ENCODE measurements at regions not wholly inside any gene's neighbourhood (a gene's known extent, or its start where the extent isn't known, plus 50 kb on each side); places are given as distances from the start of the nearest gene placed in this dataset.

GRCh38 chr5:135163391-135163790 is 129.4 kb upstream of the PITX1 start:
- DNase-seq: no peak
- no peaks in the 10 kb centered on the region for H3K9me3 ChIP-seq (replicated peaks)
- H3K36me3 ChIP-seq: no peaks in the 10 kb centered on the region
- H3K27me3 ChIP-seq: no peaks in the 10 kb centered on the region
- H3K4me1 ChIP-seq: no peaks in the 10 kb centered on the region
- H3K27ac ChIP-seq: no peak overlapping the region
- H3K4me3 ChIP-seq: no peak overlapping the region

DNA sequence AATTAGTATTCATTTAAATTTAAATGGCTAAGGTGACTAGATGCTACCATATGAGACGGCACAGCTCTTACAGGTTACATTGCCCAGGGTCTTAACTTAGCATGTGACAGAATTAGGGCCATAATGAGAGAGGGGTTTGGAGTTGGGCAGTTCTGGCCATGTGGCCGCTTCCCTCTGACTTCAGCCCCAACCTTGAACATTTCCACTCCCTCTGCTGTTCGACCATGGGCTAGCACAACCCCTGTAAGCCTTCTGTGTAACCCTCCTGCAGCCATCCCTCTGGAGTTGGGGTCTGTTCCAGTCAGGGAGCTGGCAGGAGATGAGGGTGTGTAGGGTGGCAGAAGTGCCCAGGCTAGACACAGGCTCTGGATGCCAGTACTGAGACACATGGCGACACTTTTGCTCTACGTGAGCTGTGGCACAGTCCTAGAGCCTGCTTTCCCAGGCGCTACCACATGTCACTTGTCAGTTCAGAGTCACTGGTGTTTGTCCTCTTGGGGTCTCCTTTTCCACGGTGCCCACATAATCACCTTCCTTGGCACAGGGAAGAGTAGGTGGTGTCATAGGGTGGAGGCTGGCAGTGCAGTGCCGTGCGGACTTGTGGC is 128.7 kb upstream of the PITX1 start:
- no peak for DNase-seq
- H3K4me3 ChIP-seq: no peak overlapping the region
- H3K9me3 ChIP-seq (replicated peaks): no peaks in the 10 kb centered on the region
- no peaks in the 10 kb centered on the region for H3K4me1 ChIP-seq
- H3K36me3 ChIP-seq: no peaks in the 10 kb centered on the region
- H3K27ac ChIP-seq: no peak overlapping the region
- H3K27me3 ChIP-seq: no peaks in the 10 kb centered on the region

DNA sequence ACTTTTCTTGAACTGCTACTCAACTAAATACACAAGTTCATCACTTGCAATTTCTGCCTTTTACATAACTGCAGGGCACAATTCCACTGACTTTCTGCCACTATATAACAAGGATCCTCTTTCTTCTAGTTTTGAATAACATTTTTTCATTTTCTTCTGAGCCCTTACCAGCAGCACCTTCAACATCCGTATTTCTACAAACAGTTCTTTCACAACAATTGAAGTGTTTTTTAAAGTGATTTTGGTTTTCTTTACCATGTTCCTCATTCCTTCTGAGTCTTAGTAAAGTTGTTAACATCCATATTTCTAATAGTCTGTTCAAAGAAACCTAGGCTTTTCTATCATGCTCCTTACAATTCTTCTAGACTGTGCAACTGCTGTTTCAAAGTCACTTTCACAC is 127.2 kb upstream of the PITX1 start:
- H3K27ac ChIP-seq: no peak overlapping the region
- H3K9me3 ChIP-seq (replicated peaks): no peaks in the 10 kb centered on the region
- DNase-seq: no peak
- no peaks in the 10 kb centered on the region for H3K36me3 ChIP-seq
- no peaks in the 10 kb centered on the region for H3K4me1 ChIP-seq
- no peak overlapping the region for H3K4me3 ChIP-seq
- no peaks in the 10 kb centered on the region for H3K27me3 ChIP-seq

DNA sequence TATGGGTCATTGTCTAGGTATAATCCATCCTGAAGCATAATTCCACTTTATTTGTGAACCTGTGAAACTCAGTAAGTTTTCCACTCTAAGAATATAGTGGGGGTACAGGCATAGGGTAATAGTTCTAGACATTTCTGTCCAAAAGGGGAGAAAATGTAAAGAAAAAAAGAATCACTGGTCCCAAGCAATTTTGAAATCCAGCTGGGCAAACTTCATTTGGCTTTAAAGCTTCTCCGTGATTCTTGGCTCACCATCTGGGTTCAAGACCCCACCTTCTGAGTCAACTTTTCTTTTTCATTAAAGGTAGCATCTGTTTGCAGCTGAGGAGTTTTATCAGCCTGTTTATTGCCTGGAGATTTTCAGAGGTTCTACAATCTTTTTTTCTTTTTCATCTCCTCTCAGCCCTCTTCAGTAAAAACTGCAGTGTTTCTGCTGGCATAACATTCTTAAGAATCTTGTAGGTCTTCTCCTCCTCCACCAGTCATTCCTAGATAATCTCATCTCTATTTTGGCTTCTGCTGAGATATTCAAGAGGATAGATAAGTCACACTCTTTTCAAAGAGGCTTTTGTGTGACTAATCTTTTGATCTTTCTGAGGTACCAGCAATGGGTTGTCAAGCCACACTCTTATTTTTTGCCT is 126.1 kb upstream of the PITX1 start:
- H3K36me3 ChIP-seq: no peaks in the 10 kb centered on the region
- H3K9me3 ChIP-seq (replicated peaks): no peaks in the 10 kb centered on the region
- H3K4me3 ChIP-seq: no peak overlapping the region
- no peaks in the 10 kb centered on the region for H3K4me1 ChIP-seq
- H3K27ac ChIP-seq: no peak overlapping the region
- H3K27me3 ChIP-seq: no peaks in the 10 kb centered on the region
- DNase-seq: no peak

- Histone ChIP-seq H3K4me3 (no peak overlapping the region), H3K27me3 (no peaks in the 10 kb centered on the region), H3K27ac (no peak overlapping the region), H3K36me3 (no peaks in the 10 kb centered on the region), H3K4me1 (no peaks in the 10 kb centered on the region), H3K9me3 (replicated peaks) (no peaks in the 10 kb centered on the region)
- DNase-seq: no peak
These were observed 125.6 kb upstream of the PITX1 start for GRCh38 chr5:135159626-135160025.

- H3K36me3 ChIP-seq: no peaks in the 10 kb centered on the region
- no peak overlapping the region for H3K27ac ChIP-seq
- H3K9me3 ChIP-seq (replicated peaks): no peaks in the 10 kb centered on the region
- DNase-seq: no peak
- H3K4me1 ChIP-seq: no peaks in the 10 kb centered on the region
- H3K27me3 ChIP-seq: no peaks in the 10 kb centered on the region
- no peak overlapping the region for H3K4me3 ChIP-seq
These were observed 125.0 kb upstream of the PITX1 start for GRCh38 chr5:135158982-135159381.

DNA sequence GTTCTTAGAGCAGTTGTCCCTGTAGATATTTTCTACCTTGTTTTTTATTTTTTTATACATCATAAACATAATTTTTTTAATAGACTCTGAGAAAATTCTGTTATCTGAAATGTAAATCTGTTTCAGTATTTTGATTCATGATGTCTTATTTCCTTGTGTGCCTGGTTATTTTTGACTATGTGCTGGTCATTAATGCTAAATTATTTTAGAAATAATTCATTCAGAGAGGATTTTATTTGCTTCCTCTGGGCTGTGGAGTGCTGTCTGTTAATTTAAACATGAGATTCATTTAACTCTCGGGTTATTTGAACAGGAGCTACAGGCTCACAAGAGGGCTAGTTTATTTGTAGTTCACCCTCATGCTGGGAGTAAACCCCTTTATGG is 124.3 kb upstream of the PITX1 start:
- no peaks in the 10 kb centered on the region for H3K36me3 ChIP-seq
- no peaks in the 10 kb centered on the region for H3K27me3 ChIP-seq
- no peaks in the 10 kb centered on the region for H3K4me1 ChIP-seq
- DNase-seq: no peak
- no peak overlapping the region for H3K4me3 ChIP-seq
- no peak overlapping the region for H3K27ac ChIP-seq
- H3K9me3 ChIP-seq (replicated peaks): no peaks in the 10 kb centered on the region

- Histone ChIP-seq H3K36me3 (no peaks in the 10 kb centered on the region), H3K27ac (no peak overlapping the region), H3K4me3 (no peak overlapping the region), H3K4me1 (no peaks in the 10 kb centered on the region), H3K27me3 (no peaks in the 10 kb centered on the region), H3K9me3 (replicated peaks) (no peaks in the 10 kb centered on the region)
- no peak for DNase-seq
These were observed 123.6 kb upstream of the PITX1 start for GRCh38 chr5:135157421-135158313.

- H3K4me3 ChIP-seq: no peak overlapping the region
- no peak overlapping the region for H3K27ac ChIP-seq
- no peak for DNase-seq
- no peaks in the 10 kb centered on the region for H3K9me3 ChIP-seq (replicated peaks)
- H3K4me1 ChIP-seq: no peaks in the 10 kb centered on the region
- H3K36me3 ChIP-seq: no peaks in the 10 kb centered on the region
- H3K27me3 ChIP-seq: no peaks in the 10 kb centered on the region
These were observed 122.8 kb upstream of the PITX1 start for GRCh38 chr5:135156715-135157404.

GRCh38 chr5:135156337-135156714 is 122.3 kb upstream of the PITX1 start:
- no peak for DNase-seq
- no peaks in the 10 kb centered on the region for H3K9me3 ChIP-seq (replicated peaks)
- H3K27ac ChIP-seq: no peak overlapping the region
- H3K4me1 ChIP-seq: no peaks in the 10 kb centered on the region
- H3K36me3 ChIP-seq: no peaks in the 10 kb centered on the region
- no peak overlapping the region for H3K4me3 ChIP-seq
- no peaks in the 10 kb centered on the region for H3K27me3 ChIP-seq

DNA sequence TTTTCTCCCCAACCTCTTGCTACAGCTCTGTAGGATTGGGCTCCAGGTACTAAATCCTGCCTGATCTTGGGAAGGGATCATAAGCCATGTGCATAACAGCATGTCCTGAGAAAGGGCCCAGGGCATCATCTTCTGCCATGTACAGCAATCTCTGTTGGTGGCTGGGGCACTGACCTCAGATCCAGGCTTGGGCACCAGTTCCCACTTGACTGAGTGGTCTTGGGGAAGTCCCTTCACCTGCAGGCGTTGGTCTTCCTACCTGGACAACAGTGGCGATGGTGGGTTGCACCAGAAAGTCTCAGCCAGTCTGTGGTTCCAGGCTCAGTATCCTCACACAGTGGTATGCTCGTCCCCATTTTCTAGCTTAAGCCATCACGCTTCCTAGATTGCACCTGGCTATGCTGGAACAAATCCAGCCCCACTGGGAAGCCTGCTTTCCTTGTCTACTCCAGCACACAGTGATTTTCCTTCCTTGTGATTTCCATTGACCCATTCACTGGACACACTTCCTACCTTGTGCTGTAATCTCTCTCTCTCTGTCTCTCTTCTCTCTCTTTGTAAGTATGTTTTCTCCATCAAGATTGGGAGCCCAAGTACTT is 121.7 kb upstream of the PITX1 start:
- Histone ChIP-seq H3K27ac (no peak overlapping the region), H3K27me3 (no peaks in the 10 kb centered on the region), H3K9me3 (replicated peaks) (no peaks in the 10 kb centered on the region), H3K4me1 (no peaks in the 10 kb centered on the region), H3K4me3 (no peak overlapping the region), H3K36me3 (no peaks in the 10 kb centered on the region)
- peak in 1 of 2 experiments; percentile 28 for DNase-seq

DNA sequence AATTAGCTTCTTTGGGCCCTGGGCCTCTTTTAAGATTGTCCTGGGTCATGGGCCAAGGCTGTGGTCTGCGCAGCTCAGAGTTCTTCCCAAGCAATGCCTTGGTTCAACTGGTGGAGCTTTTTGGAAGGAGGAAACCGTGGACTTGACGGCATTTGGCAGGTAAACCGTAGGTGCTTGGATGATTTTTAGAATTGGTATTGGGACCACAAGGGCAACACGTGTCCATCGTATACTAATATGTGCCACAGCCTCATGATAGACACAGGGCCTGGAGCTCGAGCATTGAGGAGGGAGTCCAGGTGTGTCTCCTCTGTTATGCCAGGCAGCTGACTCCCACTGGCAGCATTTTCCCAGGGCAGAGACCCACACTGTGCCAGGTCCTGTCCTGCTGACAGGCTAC is 120.9 kb upstream of the PITX1 start:
- Histone ChIP-seq H3K9me3 (replicated peaks) (no peaks in the 10 kb centered on the region), H3K27ac (no peak overlapping the region), H3K4me1 (no peaks in the 10 kb centered on the region), H3K4me3 (no peak overlapping the region), H3K27me3 (no peaks in the 10 kb centered on the region), H3K36me3 (no peaks in the 10 kb centered on the region)
- no peak for DNase-seq

GRCh38 chr5:135154197-135154596 is 120.2 kb upstream of the PITX1 start:
- DNase-seq: no peak
- H3K36me3 ChIP-seq: no peaks in the 10 kb centered on the region
- no peak overlapping the region for H3K4me3 ChIP-seq
- no peaks in the 10 kb centered on the region for H3K4me1 ChIP-seq
- H3K27ac ChIP-seq: no peak overlapping the region
- H3K27me3 ChIP-seq: no peaks in the 10 kb centered on the region
- no peaks in the 10 kb centered on the region for H3K9me3 ChIP-seq (replicated peaks)

DNA sequence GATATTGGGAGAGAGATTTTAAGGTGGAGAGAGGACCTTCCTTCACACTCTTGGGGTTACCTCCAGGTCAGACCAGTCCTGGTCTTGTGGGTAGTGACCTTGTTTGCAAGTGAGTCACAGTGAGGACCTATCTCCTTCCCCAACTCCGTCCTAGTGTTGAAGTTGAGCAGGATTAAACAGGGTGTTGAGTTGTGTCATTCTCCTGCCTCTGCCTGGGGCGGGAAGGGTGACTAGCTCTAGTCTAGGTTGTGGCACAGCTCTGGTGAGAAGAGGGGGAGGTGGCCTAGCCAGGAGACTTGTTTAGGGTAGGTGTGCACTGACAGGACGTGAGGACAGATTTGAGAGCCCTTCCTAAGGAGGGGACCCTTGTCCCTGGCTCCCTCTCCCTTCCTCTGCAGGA is 119.6 kb upstream of the PITX1 start:
- Histone ChIP-seq H3K4me1 (no peaks in the 10 kb centered on the region), H3K27ac (no peak overlapping the region), H3K4me3 (no peak overlapping the region), H3K36me3 (no peaks in the 10 kb centered on the region), H3K27me3 (no peaks in the 10 kb centered on the region), H3K9me3 (replicated peaks) (no peaks in the 10 kb centered on the region)
- no peak for DNase-seq

DNA sequence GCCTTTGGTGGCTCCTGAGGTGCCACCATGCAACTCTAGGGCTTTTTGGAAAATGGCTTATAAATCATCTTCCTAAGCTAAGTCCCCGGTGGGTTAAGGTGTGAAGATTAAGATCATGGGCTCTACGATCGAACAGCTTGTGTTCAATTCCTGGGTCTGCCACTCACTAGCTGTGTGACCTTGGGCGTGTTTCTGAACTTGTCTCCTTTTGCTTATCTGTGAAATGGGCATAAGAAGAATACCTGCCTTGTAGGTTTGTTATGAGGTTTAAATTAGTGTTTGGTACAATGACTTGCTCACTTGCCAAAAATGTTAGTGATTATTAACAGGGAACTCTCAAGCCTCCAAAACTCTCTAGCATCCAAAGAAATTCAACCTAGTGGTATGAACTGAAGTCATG is 119.2 kb upstream of the PITX1 start:
- Histone ChIP-seq H3K36me3 (no peaks in the 10 kb centered on the region), H3K4me1 (no peaks in the 10 kb centered on the region), H3K27me3 (no peaks in the 10 kb centered on the region), H3K4me3 (no peak overlapping the region), H3K27ac (no peak overlapping the region), H3K9me3 (replicated peaks) (no peaks in the 10 kb centered on the region)
- DNase-seq: no peak
